NCI-H2081 (cell line): ENCODE measurements at regions not wholly inside any gene's neighbourhood (a gene's known extent, or its start where the extent isn't known, plus 50 kb on each side); places are given as distances from the start of the nearest gene placed in this dataset.
"Not testable (repeated sequence)": the region's sequence is repeated elsewhere in the genome, so short reads cannot be mapped to it uniquely, and the experiment has no call there.

Experiments used
- DNase-seq, 2 experiments: peaks; one replicate each; lab custom pipeline; 2025; lab: John Stamatoyannopoulos, UW

DNA sequence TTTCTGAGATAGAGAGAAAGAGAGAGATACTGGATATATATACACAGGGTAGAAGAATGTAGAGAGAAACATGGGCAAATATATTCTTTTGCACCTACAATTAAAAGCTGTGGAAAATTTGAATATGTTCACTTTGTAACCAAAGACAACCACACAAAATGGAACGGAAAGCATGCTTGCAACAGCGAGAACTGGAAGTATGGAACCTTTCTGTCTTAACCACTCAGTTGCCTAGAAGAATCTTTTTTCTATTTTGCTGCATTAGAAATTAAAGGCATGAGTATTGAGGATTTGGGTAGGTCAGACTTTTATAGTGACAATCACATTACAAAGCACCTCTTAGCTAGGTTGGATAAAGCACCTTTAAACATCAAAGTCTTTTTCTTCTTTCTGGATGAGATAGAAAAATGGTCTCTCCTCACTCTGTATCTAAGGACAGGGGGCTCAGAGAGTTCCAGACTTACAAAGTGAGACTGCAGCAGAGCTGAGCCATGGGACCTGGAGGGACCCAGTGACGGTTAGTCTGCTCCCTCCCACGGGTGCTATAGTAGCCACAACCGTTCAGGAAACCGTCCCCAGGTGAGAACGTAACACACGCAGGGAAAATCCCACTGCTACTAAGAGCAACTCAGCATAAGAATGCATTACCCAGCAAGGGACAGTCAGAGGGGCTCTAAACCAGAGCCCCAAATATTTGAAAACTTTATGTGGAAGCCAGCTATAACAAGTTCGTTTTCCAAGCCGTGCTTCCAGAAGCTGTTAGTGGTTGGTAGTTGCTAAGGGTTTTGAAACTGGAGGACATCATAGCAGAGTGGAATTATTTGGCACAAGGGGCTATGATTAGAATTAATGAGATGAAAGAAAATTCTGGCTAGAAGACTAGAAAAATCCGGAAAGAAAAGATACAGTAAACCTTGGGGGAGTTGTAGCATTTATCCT lies 97.1 kb downstream of the DAD1 start:
- no peak for DNase-seq

GRCh38 chr14:22491053-22491452 lies 98.0 kb downstream of the DAD1 start:
- DNase-seq, result not testable (repeated sequence)

- DNase-seq, result no peak
These were observed 98.8 kb downstream of the DAD1 start for GRCh38 chr14:22489957-22490950.

GRCh38 chr14:22489244-22489545 lies 99.8 kb downstream of the DAD1 start:
- DNase-seq, result no peak

DNA sequence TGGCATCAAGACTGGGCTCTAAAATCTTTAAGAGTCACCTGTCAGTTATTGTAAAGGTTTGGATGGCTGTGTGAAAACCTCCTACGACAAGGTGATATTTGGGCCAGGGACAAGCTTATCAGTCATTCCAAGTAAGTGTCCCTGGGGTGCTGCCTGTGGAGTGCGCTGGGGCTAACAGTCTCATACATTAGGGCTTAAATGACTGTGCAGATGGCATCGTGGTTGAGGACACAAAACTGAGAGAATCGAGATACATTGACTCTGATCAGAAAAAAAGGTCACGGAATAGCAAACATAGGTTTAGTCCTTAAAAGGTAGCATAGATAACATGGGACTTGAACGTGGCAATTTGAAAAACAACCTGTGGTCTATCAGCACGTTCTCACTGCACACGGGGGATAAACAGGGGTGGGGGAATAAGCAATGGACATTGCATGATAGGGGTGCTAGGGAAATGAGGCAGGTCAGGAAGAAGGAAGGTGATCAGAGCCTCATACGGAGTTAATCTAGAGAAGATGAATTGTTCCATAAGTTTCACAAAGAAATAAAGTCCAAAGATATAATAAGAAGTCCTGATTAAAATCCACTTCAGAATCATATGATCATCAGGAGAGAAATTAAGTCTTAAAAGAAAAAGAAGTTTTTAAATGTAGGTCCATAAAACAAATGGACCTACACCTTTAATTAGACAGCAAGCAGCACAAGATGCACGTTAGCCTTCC lies 100.3 kb downstream of the DAD1 start:
- DNase-seq, result no peak

- no peak for DNase-seq
These were observed 101.1 kb downstream of the DAD1 start for GRCh38 chr14:22487941-22488340.

DNA sequence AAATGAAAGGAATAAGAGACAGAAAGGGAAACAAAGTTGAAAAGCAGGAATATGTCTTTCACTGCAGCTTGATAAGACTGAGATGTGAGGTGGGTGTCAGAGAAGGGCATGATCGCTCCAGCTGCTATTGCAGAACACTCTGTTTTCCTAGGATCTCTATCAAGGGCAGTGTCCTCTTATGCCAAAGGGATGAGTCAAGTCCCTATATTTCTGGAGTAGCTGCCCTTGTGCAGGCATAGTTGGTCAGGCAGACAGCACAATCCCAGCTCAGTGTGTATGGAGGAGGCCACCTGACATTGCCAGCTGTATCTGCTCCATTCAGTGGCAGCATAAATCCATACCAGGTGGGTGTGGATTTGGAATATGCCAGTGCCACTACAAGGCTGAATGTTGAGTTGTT lies 101.6 kb downstream of the DAD1 start:
- no peak for DNase-seq

DNA sequence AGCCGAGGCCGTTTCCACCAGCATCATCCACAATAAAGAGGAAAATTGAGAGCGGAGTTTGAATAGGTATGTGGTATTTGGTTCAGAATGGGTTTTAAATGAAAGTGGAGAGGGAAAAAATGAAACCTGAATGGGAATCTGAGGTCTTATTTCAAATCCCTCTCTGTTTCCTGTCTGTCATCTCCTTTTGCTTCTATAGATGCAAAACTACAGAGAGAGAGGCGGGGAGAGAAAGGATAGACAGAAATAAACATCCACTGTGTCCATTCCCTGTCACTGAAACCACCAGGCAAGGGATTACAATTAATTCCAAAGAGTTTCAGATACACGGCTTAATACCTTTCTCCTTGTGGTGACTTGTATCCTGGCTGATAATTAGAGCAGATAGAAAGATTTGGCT lies 102.3 kb downstream of the DAD1 start:
- no peak for DNase-seq

- DNase-seq, result no peak
These were observed 103.4 kb downstream of the DAD1 start for GRCh38 chr14:22485649-22486048.

DNA sequence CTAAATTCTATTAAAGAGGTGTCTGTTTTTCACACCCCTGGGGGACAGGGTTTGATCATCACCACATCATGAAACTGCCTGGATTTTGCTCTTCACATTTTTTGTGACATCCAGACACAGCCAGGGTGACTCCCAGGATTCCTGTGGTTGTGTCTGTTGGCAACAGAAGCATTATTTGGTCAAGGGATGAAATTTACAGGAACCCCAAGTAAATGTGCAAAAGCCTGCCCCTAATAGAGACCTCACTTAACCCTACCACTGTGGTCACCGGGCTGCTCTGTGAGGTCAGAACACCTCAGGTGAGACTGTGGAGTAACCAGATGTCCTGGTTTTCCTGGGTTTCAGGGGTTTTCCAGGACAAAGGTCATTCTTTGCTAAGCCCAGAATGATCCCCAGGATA lies 103.8 kb downstream of the DAD1 start:
- no peak for DNase-seq

DNA sequence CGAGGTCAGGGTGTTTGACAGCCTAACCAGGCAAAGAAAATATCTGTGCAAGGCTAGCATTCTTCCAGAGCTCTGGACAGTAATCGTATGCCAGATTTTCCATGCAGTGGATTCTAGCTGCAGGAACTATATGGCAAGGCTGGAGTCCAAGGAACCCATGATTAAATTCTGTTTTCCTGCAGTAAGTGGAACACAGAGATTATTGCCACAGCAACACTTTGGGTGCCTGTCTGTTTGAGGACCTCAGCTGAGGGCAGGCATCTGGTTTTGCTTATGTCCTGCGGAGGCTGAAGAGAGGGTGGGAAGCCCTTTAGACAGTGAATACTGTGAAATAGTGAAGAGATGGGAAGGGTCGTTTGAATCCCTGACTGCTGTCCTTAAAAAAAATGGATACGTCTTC lies 104.4 kb downstream of the DAD1 start:
- no peak for DNase-seq

- no peak for DNase-seq
These were observed 105.0 kb downstream of the DAD1 start for GRCh38 chr14:22483863-22484593.

DNA sequence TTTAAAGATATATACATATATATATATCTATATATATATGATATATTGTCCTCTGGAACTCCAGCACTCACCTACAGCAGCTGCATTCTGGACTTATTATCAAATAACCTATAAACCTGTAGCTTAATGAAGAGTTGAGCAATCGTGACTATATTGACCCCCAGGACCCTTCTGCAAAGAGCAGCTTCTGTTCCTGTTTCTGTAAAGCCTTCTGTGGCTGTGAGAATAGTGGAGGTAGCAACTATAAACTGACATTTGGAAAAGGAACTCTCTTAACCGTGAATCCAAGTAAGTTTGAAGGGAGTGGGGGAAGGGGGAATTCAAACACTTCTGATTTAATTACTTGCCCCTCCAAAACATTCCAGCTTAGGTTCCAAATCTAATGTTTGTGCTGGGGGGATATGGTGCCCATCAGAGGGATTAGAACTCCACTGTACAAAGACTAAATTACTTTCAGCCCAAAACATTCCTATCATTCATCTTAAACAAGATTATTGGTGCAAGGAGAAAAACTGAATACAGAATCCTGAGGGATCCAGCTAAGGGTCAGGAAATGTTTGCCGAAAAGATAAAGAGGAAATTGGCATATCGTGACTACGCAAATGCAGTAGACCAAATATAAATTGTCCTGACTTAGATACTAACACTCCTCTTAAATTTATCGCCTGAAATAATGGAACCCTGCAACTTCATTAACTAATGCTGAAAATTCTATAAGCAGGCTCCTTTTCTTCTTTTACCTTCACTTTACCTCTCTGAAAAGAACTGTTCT lies 106.1 kb downstream of the DAD1 start:
- no peak for DNase-seq

DNA sequence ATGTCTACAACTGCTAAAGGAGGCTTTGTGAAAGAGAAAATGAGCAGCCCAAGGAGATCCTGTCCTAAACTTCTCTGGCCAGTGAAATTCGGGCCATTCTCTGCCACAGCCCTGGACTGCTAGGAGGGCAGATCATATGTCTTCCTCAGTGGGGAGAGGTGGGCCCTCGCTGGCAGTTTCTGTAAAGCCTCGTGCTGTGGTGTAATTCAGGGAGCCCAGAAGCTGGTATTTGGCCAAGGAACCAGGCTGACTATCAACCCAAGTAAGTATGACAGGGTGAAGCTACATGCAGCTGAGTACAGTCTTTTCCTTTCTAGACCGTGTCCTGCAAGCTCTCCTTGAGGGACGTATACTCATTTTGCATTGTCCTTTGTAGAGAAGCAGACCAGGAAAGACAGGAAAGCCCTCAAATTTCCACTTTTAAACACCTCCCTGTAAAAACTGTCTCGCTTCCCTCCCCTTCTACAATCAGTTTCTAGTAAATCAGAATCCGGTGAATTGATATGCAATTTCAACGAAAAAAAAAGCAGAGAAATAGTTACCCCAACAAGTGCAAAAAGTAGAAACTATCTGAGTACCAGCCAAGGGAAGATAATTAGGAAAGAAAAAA lies 106.8 kb downstream of the DAD1 start:
- DNase-seq, result no peak

- DNase-seq, result no peak
These were observed 107.5 kb downstream of the DAD1 start for GRCh38 chr14:22481546-22481945.

DNA sequence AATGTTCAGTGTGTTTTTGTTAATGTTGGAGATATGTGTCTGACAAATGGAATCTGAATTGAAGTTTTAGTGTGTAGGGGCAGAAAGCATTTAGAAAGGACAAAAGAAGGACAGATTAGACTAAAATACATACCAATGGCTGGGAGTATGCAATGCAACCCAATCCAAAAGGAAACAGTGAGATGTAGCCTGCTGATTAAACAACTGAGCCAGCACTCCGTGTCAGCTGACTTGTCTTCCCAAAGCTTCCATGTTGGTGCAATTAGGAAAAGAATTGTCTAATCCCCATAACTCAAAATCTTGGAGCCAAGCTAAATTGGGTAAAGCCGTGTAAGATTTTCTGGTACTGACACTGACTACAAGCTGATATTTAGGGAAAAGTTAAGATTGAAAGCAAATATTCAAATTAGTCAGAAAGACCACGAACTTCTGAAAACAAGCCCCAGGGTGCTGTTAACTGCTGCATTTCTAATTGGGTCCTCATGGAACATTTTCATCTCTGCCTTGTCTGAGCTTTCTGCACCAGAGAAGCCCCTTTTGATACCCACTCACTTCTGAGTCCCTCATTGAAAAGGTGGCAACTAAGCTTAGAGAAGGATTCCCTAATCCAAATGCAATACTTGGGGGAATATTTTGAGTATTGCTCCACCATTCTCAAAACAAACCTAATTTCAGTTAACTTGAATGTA lies 109.1 kb downstream of the DAD1 start:
- DNase-seq, result no peak

DNA sequence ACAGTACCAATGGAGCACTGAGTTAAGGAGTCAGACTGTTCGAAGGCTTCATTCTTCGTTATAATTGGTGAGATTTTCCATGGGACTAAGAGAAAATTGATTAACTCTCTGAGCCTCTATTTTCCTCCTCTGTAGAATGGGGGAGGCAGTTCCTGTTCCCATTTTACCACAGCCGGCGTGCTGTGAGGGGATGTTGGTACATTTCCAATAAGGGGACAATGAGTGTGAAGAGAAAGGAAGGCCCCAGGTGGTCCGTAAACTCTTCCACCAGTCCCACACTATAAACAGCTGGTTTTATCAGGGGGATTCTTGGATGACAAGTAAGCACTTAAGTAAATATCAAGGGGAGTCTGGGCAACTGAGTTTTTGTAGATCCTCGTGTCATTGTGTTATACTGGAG lies 109.9 kb downstream of the DAD1 start:
- DNase-seq, result no peak

DNA sequence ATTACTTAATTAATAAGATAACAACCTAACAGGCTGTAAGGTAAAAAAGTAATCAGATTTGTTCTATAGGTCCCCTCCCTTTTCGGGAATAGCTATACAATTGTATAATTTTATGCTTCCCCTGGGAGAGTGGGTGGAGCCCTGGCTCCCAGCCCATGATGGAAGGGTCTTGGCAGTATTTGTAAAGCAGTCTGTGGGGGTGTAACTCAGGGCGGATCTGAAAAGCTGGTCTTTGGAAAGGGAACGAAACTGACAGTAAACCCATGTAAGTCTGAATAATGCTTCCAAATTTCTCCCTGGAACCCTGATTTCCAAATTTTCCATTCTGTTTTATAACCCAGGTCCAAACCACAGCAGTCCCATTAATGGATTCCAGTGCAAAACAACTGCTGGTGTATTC lies 110.4 kb downstream of the DAD1 start:
- DNase-seq, result no peak

DNA sequence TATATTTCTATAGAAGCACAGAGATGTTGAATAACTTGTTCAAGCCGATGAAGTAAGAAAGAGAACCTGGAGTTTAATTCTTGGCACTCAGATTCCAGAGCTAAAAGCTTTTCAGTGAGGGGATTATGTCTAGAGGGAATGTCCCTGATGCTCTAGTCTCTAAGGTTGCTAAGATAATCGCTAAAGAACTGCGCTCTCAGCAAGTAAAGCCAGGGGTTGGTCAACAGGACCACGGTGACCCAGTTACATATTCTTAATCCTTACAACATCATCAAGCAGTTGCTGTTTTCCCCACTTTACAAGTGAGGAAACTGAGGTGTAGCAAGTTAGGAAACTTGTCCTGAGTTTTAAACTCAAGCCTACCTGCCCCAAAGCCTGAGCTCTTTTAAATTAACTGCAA lies 110.8 kb downstream of the DAD1 start:
- no peak for DNase-seq
